OCI-LY1 (cell line): ENCODE measurements at regions not wholly inside any gene's neighbourhood (a gene's known extent, or its start where the extent isn't known, plus 50 kb on each side); places are given as distances from the start of the nearest gene placed in this dataset.

ENCODE experiments used
- H2AFZ ChIP-seq: fragments of 200-600 bp; sonication (generic), shearing (Covaris generic); 2 replicates; pipeline ENCODE4 v1.6.0; 2014; ENCODE audit warnings: antibody characterized with exemption, mild to moderate bottlenecking, low read length
- H3F3A ChIP-seq: fragments of 200-600 bp; sonication (generic), shearing (Covaris generic); 2 replicates; pipeline ENCODE4 v1.6.0; 2014; ENCODE audit warnings: mild to moderate bottlenecking, antibody characterized with exemption, low read length, moderate library complexity; ENCODE audit not compliant: insufficient read depth
- H3K27ac ChIP-seq: fragments of 200-600 bp; sonication (generic); 2 replicates; pipeline ENCODE4 v1.5.1; 2014; ENCODE audit warnings: low read length, mixed run types, mild to moderate bottlenecking, low read depth; ENCODE audit not compliant: poor library complexity, severe bottlenecking
- H3K27me3 ChIP-seq: fragments of 200-600 bp; sonication (generic); 2 replicates; pipeline ENCODE4 v1.6.0; 2014; ENCODE audit warnings: antibody characterized with exemption, mild to moderate bottlenecking, low read length, moderate library complexity; ENCODE audit not compliant: insufficient read depth
- H3K36me3 ChIP-seq: fragments of 200-600 bp; sonication (generic); 2 replicates; pipeline ENCODE4 v1.6.1; 2014; ENCODE audit warnings: mild to moderate bottlenecking, antibody characterized with exemption, low read length, moderate library complexity, mixed read lengths; ENCODE audit not compliant: insufficient read depth
- H3K4me1 ChIP-seq: fragments of 200-600 bp; sonication (generic); 2 replicates; pipeline ENCODE4 v1.5.1; 2014; ENCODE audit warnings: mild to moderate bottlenecking, low read length, moderate library complexity; ENCODE audit not compliant: insufficient read depth, severe bottlenecking
- H3K4me2 ChIP-seq: fragments of 200-600 bp; sonication (generic), shearing (Covaris generic); 2 replicates; pipeline ENCODE4 v1.6.1; 2014; ENCODE audit warnings: low read length
- H3K4me3 ChIP-seq: fragments of 200-600 bp; sonication (generic); 2 replicates; pipeline ENCODE4 v1.5.1; 2014; ENCODE audit warnings: low read length, low read depth, mild to moderate bottlenecking, mixed read lengths; ENCODE audit not compliant: poor library complexity, severe bottlenecking
- H3K79me2 ChIP-seq: fragments of 200-600 bp; shearing (Covaris generic); 2 replicates; pipeline ENCODE4 v1.6.1; 2016; ENCODE audit warnings: mixed run types, low read length, mixed read lengths; ENCODE audit not compliant: insufficient read depth
- H3K9ac ChIP-seq: fragments of 200-600 bp; sonication (generic), shearing (Covaris generic); 2 replicates; pipeline ENCODE4 v1.6.1; 2014; ENCODE audit warnings: mild to moderate bottlenecking, low read length, mixed read lengths
- H3K9me2 ChIP-seq: fragments of 200-600 bp; sonication (generic), shearing (Covaris generic); 2 replicates; pipeline ENCODE4 v1.6.1; 2014; ENCODE audit warnings: low read depth, mild to moderate bottlenecking, low read length, mixed read lengths
- H3K9me3 ChIP-seq: fragments of 200-600 bp; shearing (Covaris generic); 2 replicates; pipeline ENCODE4 v1.6.1; 2014; ENCODE audit warnings: low read length, mixed read lengths
- H4K20me1 ChIP-seq: fragments of 200-600 bp; sonication (generic), shearing (Covaris generic); 2 replicates; pipeline ENCODE4 v1.6.0; 2016; ENCODE audit warnings: mild to moderate bottlenecking, low read length; ENCODE audit not compliant: insufficient read depth
- EZH2 ChIP-seq: fragments of 200-600 bp; sonication (generic), shearing (Covaris generic); IDR thresholded peaks from 2 replicates; pipeline ENCODE4 v1.8.0; 2017; ENCODE audit warnings: borderline replicate concordance, mixed run types, mild to moderate bottlenecking, antibody characterized with exemption, low read length, moderate library complexity, mixed read lengths
- TF ChIP-seq, protein P1 (sequence below): fragments of 200-600 bp; sonication (generic), shearing (Covaris generic); IDR thresholded peaks from 2 replicates; pipeline ENCODE4 v1.5.1; 2017; ENCODE audit warnings: mild to moderate bottlenecking, antibody characterized with exemption, low read length, moderate library complexity, mixed read lengths

- TF ChIP-seq, protein P1, sequence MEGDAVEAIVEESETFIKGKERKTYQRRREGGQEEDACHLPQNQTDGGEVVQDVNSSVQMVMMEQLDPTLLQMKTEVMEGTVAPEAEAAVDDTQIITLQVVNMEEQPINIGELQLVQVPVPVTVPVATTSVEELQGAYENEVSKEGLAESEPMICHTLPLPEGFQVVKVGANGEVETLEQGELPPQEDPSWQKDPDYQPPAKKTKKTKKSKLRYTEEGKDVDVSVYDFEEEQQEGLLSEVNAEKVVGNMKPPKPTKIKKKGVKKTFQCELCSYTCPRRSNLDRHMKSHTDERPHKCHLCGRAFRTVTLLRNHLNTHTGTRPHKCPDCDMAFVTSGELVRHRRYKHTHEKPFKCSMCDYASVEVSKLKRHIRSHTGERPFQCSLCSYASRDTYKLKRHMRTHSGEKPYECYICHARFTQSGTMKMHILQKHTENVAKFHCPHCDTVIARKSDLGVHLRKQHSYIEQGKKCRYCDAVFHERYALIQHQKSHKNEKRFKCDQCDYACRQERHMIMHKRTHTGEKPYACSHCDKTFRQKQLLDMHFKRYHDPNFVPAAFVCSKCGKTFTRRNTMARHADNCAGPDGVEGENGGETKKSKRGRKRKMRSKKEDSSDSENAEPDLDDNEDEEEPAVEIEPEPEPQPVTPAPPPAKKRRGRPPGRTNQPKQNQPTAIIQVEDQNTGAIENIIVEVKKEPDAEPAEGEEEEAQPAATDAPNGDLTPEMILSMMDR: no peak
- no peak for TF ChIP-seq EZH2
- Histone ChIP-seq H3K9ac (no peak overlapping the region), H3K4me3 (no peak overlapping the region), H3K27me3 (no peaks in the 10 kb centered on the region), H3F3A (no peaks in the 10 kb centered on the region), H3K36me3 (no peaks in the 10 kb centered on the region), H3K4me1 (no peaks in the 10 kb centered on the region), H4K20me1 (no peaks in the 10 kb centered on the region), H3K9me2 (no peaks in the 10 kb centered on the region), H2AFZ (no peak overlapping the region), H3K27ac (no peak overlapping the region), H3K4me2 (no peak overlapping the region), H3K79me2 (no peaks in the 10 kb centered on the region), H3K9me3 (no peaks in the 10 kb centered on the region)
Measured at GRCh38 chr6:155786528-155786927, 330.9 kb upstream of the NOX3 start.

DNA sequence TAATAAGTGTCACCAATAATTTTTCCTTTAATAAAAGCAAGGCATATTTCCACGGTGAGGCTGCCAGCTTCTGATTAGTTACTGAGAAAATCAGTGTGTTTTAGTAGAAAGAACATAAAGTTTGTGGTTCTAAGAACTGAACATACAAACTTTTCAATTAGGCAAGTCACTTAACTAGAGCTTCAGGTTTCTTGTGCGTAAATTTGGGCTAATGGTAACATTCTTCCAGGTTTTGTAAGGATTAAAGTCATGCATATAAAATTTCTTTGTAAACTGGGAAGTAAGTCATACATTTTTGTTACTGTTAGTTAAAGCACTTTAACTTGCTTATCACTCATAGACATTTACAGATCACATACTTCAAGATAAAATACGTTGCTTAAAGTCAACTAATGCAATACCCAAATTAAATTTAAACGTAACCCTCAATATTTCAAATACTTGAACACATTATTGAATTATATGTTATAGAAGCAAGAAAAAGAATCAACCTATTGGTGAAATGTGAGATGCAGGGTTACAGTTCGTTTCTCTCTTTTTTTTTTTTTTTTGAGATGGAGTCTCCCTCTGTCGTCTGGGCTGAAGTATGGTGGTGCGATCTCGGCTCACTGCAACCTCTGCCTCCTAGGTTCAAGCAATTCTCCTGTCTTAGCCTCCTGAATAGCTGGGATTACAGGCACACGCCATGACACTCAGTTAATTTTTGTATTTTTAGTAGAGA lies 327.3 kb upstream of the NOX3 start:
- no peaks in the 10 kb centered on the region for H3K4me1 ChIP-seq
- H2AFZ ChIP-seq: no peak overlapping the region
- TF ChIP-seq EZH2: no peak
- TF ChIP-seq, protein P1: no peak
- H3F3A ChIP-seq: no peaks in the 10 kb centered on the region
- no peaks in the 10 kb centered on the region for H3K36me3 ChIP-seq
- H3K9ac ChIP-seq: no peak overlapping the region
- no peaks in the 10 kb centered on the region for H3K9me2 ChIP-seq
- no peaks in the 10 kb centered on the region for H3K79me2 ChIP-seq
- H3K27me3 ChIP-seq: no peaks in the 10 kb centered on the region
- no peaks in the 10 kb centered on the region for H4K20me1 ChIP-seq
- no peak overlapping the region for H3K27ac ChIP-seq
- no peaks in the 10 kb centered on the region for H3K9me3 ChIP-seq
- H3K4me2 ChIP-seq: no peak overlapping the region
- no peak overlapping the region for H3K4me3 ChIP-seq

DNA sequence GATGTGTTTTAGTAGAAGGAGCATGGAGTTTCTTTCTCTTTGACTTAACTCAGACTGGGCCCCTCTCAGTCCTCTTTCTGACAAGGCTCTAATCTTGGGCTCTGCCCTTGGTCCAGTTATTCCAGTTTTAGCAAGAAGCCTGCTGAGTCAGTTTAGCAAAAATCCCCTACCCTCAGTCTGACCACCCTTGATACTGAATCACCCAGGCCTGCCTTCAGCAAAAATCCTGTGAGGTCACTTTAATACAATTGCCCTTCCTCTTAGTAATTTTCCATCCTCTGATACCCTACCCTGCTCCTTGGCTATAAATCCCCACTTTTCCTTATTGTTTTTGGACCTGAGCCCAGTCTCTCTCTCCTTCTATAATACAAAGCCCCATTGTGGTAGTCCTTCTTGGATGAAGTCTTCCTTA lies 326.7 kb upstream of the NOX3 start:
- no peak for TF ChIP-seq EZH2
- TF ChIP-seq, protein P1: no peak
- no peak overlapping the region for H2AFZ ChIP-seq
- H3K9ac ChIP-seq: no peak overlapping the region
- H3K4me2 ChIP-seq: no peak overlapping the region
- no peaks in the 10 kb centered on the region for H3K9me2 ChIP-seq
- no peaks in the 10 kb centered on the region for H3K9me3 ChIP-seq
- no peak overlapping the region for H3K4me3 ChIP-seq
- no peak overlapping the region for H3K27ac ChIP-seq
- no peaks in the 10 kb centered on the region for H3F3A ChIP-seq
- H3K4me1 ChIP-seq: no peaks in the 10 kb centered on the region
- no peaks in the 10 kb centered on the region for H3K27me3 ChIP-seq
- no peaks in the 10 kb centered on the region for H3K79me2 ChIP-seq
- no peaks in the 10 kb centered on the region for H4K20me1 ChIP-seq
- no peaks in the 10 kb centered on the region for H3K36me3 ChIP-seq
